Dendritic cell treated with granulocyte-macrophage colony-stimulating factor and Interleukin-4, amounts not matched to agents 40 ng/mL and 50 ng/mL, for 4 days (primary cell): ENCODE measurements at regions not wholly inside any gene's neighbourhood (a gene's known extent, or its start where the extent isn't known, plus 50 kb on each side); places are given as distances from the start of the nearest gene placed in this dataset.

Experiments
- H3K27ac Mint-ChIP-seq: one replicate; pipeline ENCODE4 v1.8.0; 2022; ENCODE audit warnings: mild to moderate bottlenecking, mixed read lengths
- H3K27me3 Mint-ChIP-seq: one replicate; pipeline ENCODE4 v1.8.0; 2022; ENCODE audit warnings: mild to moderate bottlenecking, mixed read lengths
- H3K36me3 Mint-ChIP-seq: one replicate; pipeline ENCODE4 v1.8.0; 2022; ENCODE audit warnings: low read depth, mixed read lengths
- H3K4me1 Mint-ChIP-seq: one replicate; pipeline ENCODE4 v1.8.0; 2022; ENCODE audit warnings: low read depth, mixed read lengths
- H3K4me3 Mint-ChIP-seq: one replicate; pipeline ENCODE4 v1.8.0; 2022; ENCODE audit warnings: mild to moderate bottlenecking, moderate library complexity, mixed read lengths
- H3K9me3 Mint-ChIP-seq: one replicate; pipeline ENCODE4 v1.8.0; 2022; ENCODE audit warnings: mixed read lengths
- intact Hi-C: fragments of 100-400 bp; cut with micrococcal nuclease; formaldehyde crosslinking; loops from one replicate; pipeline ENCODE4 v1.15.0; 2022

GRCh38 chr2:20882466-20883170 lies 59.7 kb upstream of the LDAH start:
- Mint-ChIP-seq H3K27me3 (no peaks in the 10 kb centered on the region), H3K9me3 (peaks cover 9% of the 10 kb centered on the region), H3K27ac (no peak overlapping the region), H3K4me3 (no peak overlapping the region), H3K36me3 (no peaks in the 10 kb centered on the region), H3K4me1 (no peaks in the 10 kb centered on the region)
- intact Hi-C loops, result no loop called here

- Mint-ChIP-seq H3K4me1 (no peaks in the 10 kb centered on the region), H3K36me3 (no peaks in the 10 kb centered on the region), H3K4me3 (no peak overlapping the region), H3K9me3 (peaks cover 9% of the 10 kb centered on the region), H3K27me3 (no peaks in the 10 kb centered on the region), H3K27ac (no peak overlapping the region)
- intact Hi-C loops, result no loop called here
These were observed 57.4 kb upstream of the LDAH start for GRCh38 chr2:20880221-20880771.

GRCh38 chr2:20879221-20879620 lies 56.3 kb upstream of the LDAH start:
- Mint-ChIP-seq H3K36me3 (no peaks in the 10 kb centered on the region), H3K27ac (no peak overlapping the region), H3K9me3 (peaks cover 15% of the 10 kb centered on the region), H3K4me1 (no peaks in the 10 kb centered on the region), H3K4me3 (no peak overlapping the region), H3K27me3 (no peaks in the 10 kb centered on the region)
- intact Hi-C loops, result no loop called here

DNA sequence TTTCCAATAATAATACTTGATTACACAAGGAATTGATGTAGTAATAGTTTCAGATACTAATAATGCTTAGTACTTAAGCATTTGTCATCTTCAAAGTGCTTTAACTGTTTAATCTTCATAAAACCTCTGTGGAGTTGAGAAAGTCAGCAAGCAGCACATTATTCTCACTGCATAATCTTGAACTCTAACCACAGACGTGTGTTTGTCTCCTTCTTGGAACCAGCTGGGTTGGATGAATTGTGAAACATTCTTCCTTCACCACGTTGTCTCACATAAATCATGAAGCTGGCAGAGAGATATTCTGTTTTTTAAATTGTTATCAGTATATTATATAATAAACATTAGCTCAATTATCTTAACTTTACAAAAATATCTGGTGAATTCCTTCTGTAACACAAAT lies 55.1 kb upstream of the LDAH start:
- intact Hi-C loops, result no loop called here
- Mint-ChIP-seq H3K9me3 (peaks cover 9% of the 10 kb centered on the region), H3K4me3 (no peak overlapping the region), H3K36me3 (no peaks in the 10 kb centered on the region), H3K27ac (no peak overlapping the region), H3K4me1 (no peaks in the 10 kb centered on the region), H3K27me3 (no peaks in the 10 kb centered on the region)
